CD4-positive, alpha-beta memory T cell (primary cell): ENCODE measurements at regions not wholly inside any gene's neighbourhood (a gene's known extent, or its start where the extent isn't known, plus 50 kb on each side); places are given as distances from the start of the nearest gene placed in this dataset.
"Not testable (repeated sequence)": the region's sequence is repeated elsewhere in the genome, so short reads cannot be mapped to it uniquely, and the experiment has no call there.

ENCODE experiments used
- CTCF ChIA-PET: fragments of 350-600 bp; sonication (Branson Sonifier 250); formaldehyde crosslinking; loops from one replicate; lab custom pipeline; 2021; ENCODE audit warnings: inconsistent platforms; ENCODE audit not compliant: partially characterized antibody; lab: Charles Lee
- POLR2A ChIA-PET: fragments of 350-600 bp; sonication (Branson Sonifier 250); formaldehyde crosslinking; loops from one replicate; lab custom pipeline; 2021; ENCODE audit not compliant: partially characterized antibody; lab: Charles Lee
- DNase-seq, 5 donors: peaks; one replicate each; pipeline versions ENCODE4 v3.0.0 to v3.0.0-alpha.2; 2020 to 2022; ENCODE audit warnings: mixed read lengths in 1 of 5
- H3K27ac ChIP-seq: one replicate; pipeline ENCODE4 v1.7.0; 2013; ENCODE audit warnings: low read depth, low read length
- H3K27me3 ChIP-seq: 2 replicates; pipeline ENCODE4 v1.7.0; 2013; ENCODE audit warnings: mild to moderate bottlenecking, low read length, moderate library complexity; ENCODE audit not compliant: insufficient read depth
- H3K36me3 ChIP-seq: 2 replicates; pipeline ENCODE4 v1.7.0; 2013; ENCODE audit warnings: mild to moderate bottlenecking, low read length, moderate library complexity; ENCODE audit not compliant: insufficient read depth
- H3K4me1 ChIP-seq: 2 replicates; pipeline ENCODE4 v1.7.0; 2013; ENCODE audit warnings: mild to moderate bottlenecking, low read length, moderate library complexity; ENCODE audit not compliant: insufficient read depth
- H3K4me3 ChIP-seq, 2 donors: one replicate each; pipeline ENCODE4 v1.7.0; 2013; ENCODE audit warnings: low read length in 2 of 2, mild to moderate bottlenecking in 1 of 2
- H3K9me3 ChIP-seq, 2 donors: one replicate each; pipeline ENCODE4 v1.7.0; 2013; ENCODE audit warnings: low read length in 2 of 2, control low read depth in 1 of 2; ENCODE audit not compliant: control insufficient read depth in 1 of 2
- H3K27ac Mint-ChIP-seq, 7 donors: one replicate each; pipeline ENCODE4 v1.8.0; 2020 to 2021; ENCODE audit warnings: mixed read lengths in 7 of 7, mild to moderate bottlenecking in 6 of 7, inconsistent platforms in 3 of 7, moderate library complexity in 3 of 7
- H3K27me3 Mint-ChIP-seq, 2 donors: one replicate each; pipeline ENCODE4 v1.8.0; 2020 to 2021; ENCODE audit warnings: mixed read lengths in 2 of 2
- H3K36me3 Mint-ChIP-seq, 2 donors: one replicate each; pipeline ENCODE4 v1.8.0; 2020 to 2021; ENCODE audit warnings: mixed read lengths in 2 of 2, inconsistent platforms in 1 of 2, mild to moderate bottlenecking in 1 of 2
- H3K4me1 Mint-ChIP-seq, 4 donors: one replicate each; pipeline ENCODE4 v1.8.0; 2020 to 2021; ENCODE audit warnings: mixed read lengths in 4 of 4, mild to moderate bottlenecking in 1 of 4
- H3K4me3 Mint-ChIP-seq, 8 donors: one replicate each; pipeline ENCODE4 v1.8.0; 2020 to 2021; ENCODE audit warnings: mixed read lengths in 8 of 8, mild to moderate bottlenecking in 7 of 8, moderate library complexity in 6 of 8, inconsistent platforms in 3 of 8
- H3K9me3 Mint-ChIP-seq, 8 donors: one replicate each; pipeline ENCODE4 v1.8.0; 2020 to 2021; ENCODE audit warnings: mixed read lengths in 8 of 8, mild to moderate bottlenecking in 5 of 8, inconsistent platforms in 3 of 8, moderate library complexity in 1 of 8
- intact Hi-C: fragments of 100-400 bp; cut with micrococcal nuclease; formaldehyde crosslinking; loops from one replicate; pipeline ENCODE4 v1.15.1; 2023

- Histone ChIP-seq H3K4me3 (no peak overlapping the region), H3K36me3 (no peaks in the 10 kb centered on the region), H3K9me3 (no peaks in the 10 kb centered on the region), H3K27me3 (no peaks in the 10 kb centered on the region), H3K27ac (no peak overlapping the region), H3K4me1 (no peaks in the 10 kb centered on the region)
- ChIA-PET POLR2A (no interaction called here), CTCF (no interaction called here)
- H3K27me3 Mint-ChIP-seq, result peaks cover 2 to 3% of the 10 kb centered on the region in 2 donors
- H3K4me3 Mint-ChIP-seq, result no peak overlapping the region
- H3K9me3 Mint-ChIP-seq, result no peaks in the 10 kb centered on the region
- H3K27ac Mint-ChIP-seq, result no peak overlapping the region
- DNase-seq, result no peak
- no peaks in the 10 kb centered on the region for H3K4me1 Mint-ChIP-seq
- H3K36me3 Mint-ChIP-seq, result peaks cover 1 to 4% of the 10 kb centered on the region in 2 donors
- intact Hi-C loops, result no loop called here
These were observed 250.7 kb downstream of the RNF144A start for GRCh38 chr2:7167801-7168411.

- H3K36me3 ChIP-seq, result no peaks in the 10 kb centered on the region
- no peak for DNase-seq
- ChIA-PET POLR2A (no interaction called here), CTCF (no interaction called here)
- H3K9me3 ChIP-seq, result no peaks in the 10 kb centered on the region
- Mint-ChIP-seq H3K9me3 (peaks cover 0 to 2% (median 0%) of the 10 kb centered on the region in 8 donors), H3K36me3 (peaks cover 0 to 4% of the 10 kb centered on the region in 2 donors), H3K4me3 (no peak overlapping the region), H3K4me1 (no peaks in the 10 kb centered on the region), H3K27me3 (peaks cover 2 to 3% of the 10 kb centered on the region in 2 donors), H3K27ac (no peak overlapping the region)
- intact Hi-C loops, result no loop called here
- no peak overlapping the region for H3K27ac ChIP-seq
- H3K4me3 ChIP-seq, result no peak overlapping the region
- H3K4me1 ChIP-seq, result no peaks in the 10 kb centered on the region
- H3K27me3 ChIP-seq, result no peaks in the 10 kb centered on the region
These were observed 252.4 kb downstream of the RNF144A start for GRCh38 chr2:7169593-7169992.

- CTCF ChIA-PET, H3K27me3 Mint-ChIP-seq, H3K4me3 Mint-ChIP-seq, H3K9me3 ChIP-seq, H3K9me3 Mint-ChIP-seq, H3K36me3 ChIP-seq, H3K27me3 ChIP-seq, POLR2A ChIA-PET, H3K4me3 ChIP-seq, DNase-seq, H3K4me1 ChIP-seq, H3K27ac ChIP-seq, H3K4me1 Mint-ChIP-seq, H3K27ac Mint-ChIP-seq, intact Hi-C loops, H3K36me3 Mint-ChIP-seq: not testable (repeated sequence)
These were observed 261.8 kb downstream of the RNF144A start for GRCh38 chr2:7178996-7179395.

- Histone ChIP-seq H3K4me1 (no peaks in the 10 kb centered on the region), H3K4me3 (no peak overlapping the region), H3K36me3 (no peaks in the 10 kb centered on the region), H3K27ac (no peak overlapping the region), H3K9me3 (no peaks in the 10 kb centered on the region), H3K27me3 (no peaks in the 10 kb centered on the region)
- DNase-seq, result no peak
- ChIA-PET CTCF (no interaction called here), POLR2A (no interaction called here)
- Mint-ChIP-seq H3K4me3 (no peak overlapping the region), H3K27ac (no peak overlapping the region), H3K36me3 (no peaks in the 10 kb centered on the region), H3K9me3 (peaks cover 0 to 3% (median under 1%) of the 10 kb centered on the region in 8 donors), H3K4me1 (no peaks in the 10 kb centered on the region), H3K27me3 (no peaks in the 10 kb centered on the region)
- intact Hi-C loops, result no loop called here
These were observed 263.6 kb downstream of the RNF144A start for GRCh38 chr2:7180638-7181370.

- Histone ChIP-seq H3K4me1 (no peaks in the 10 kb centered on the region), H3K27me3 (no peaks in the 10 kb centered on the region), H3K9me3 (no peaks in the 10 kb centered on the region), H3K27ac (no peak overlapping the region), H3K4me3 (no peak overlapping the region), H3K36me3 (no peaks in the 10 kb centered on the region)
- H3K4me3 Mint-ChIP-seq, result no peak overlapping the region
- POLR2A ChIA-PET, result interaction anchor here (1.4 kb wide), 1 partner anchor 24 kb away, joined by 3 read pairs; no protein-coding TSS in a partner anchor
- no peaks in the 10 kb centered on the region for H3K4me1 Mint-ChIP-seq
- intact Hi-C loops, result no loop called here
- H3K27ac Mint-ChIP-seq, result no peak overlapping the region
- CTCF ChIA-PET, result interaction anchor here (1.1 kb wide), 1 partner anchor 9 kb away, joined by 3 read pairs; no protein-coding TSS in a partner anchor
- no peaks in the 10 kb centered on the region for H3K27me3 Mint-ChIP-seq
- H3K9me3 Mint-ChIP-seq, result peaks cover 0 to 3% (median 0%) of the 10 kb centered on the region in 8 donors
- no peak for DNase-seq
- no peaks in the 10 kb centered on the region for H3K36me3 Mint-ChIP-seq
These were observed 265.3 kb downstream of the RNF144A start for GRCh38 chr2:7182525-7182924.

GRCh38 chr2:7189106-7189505, 271.9 kb downstream of the RNF144A start:
- Histone ChIP-seq H3K4me3 (no peak overlapping the region), H3K9me3 (no peaks in the 10 kb centered on the region), H3K27ac (no peak overlapping the region), H3K36me3 (no peaks in the 10 kb centered on the region), H3K27me3 (no peaks in the 10 kb centered on the region), H3K4me1 (no peaks in the 10 kb centered on the region)
- Mint-ChIP-seq H3K4me1 (no peaks in the 10 kb centered on the region), H3K36me3 (no peaks in the 10 kb centered on the region), H3K9me3 (no peaks in the 10 kb centered on the region), H3K27me3 (no peaks in the 10 kb centered on the region), H3K27ac (no peak overlapping the region), H3K4me3 (no peak overlapping the region)
- intact Hi-C loops, result no loop called here
- no peak for DNase-seq
- POLR2A ChIA-PET, result no interaction called here
- CTCF ChIA-PET, result no interaction called here

- CTCF ChIA-PET, result interaction anchor here (1.1 to 2.1 kb wide), 4 partner anchors 8 to 15 kb away, joined by 3 to 9 read pairs (median 4); no protein-coding TSS in a partner anchor
- H3K36me3 ChIP-seq, result no peaks in the 10 kb centered on the region
- H3K27ac ChIP-seq, result no peak overlapping the region
- no peaks in the 10 kb centered on the region for H3K27me3 Mint-ChIP-seq
- no peak for DNase-seq
- H3K4me1 ChIP-seq, result no peaks in the 10 kb centered on the region
- H3K4me3 Mint-ChIP-seq, result no peak overlapping the region
- POLR2A ChIA-PET, result no interaction called here
- no peak overlapping the region for H3K27ac Mint-ChIP-seq
- no peaks in the 10 kb centered on the region for H3K9me3 Mint-ChIP-seq
- no peak overlapping the region for H3K4me3 ChIP-seq
- H3K4me1 Mint-ChIP-seq, result no peaks in the 10 kb centered on the region
- H3K9me3 ChIP-seq, result no peaks in the 10 kb centered on the region
- H3K27me3 ChIP-seq, result no peaks in the 10 kb centered on the region
- intact Hi-C loops, result no loop called here
- no peaks in the 10 kb centered on the region for H3K36me3 Mint-ChIP-seq
These were observed 273.5 kb downstream of the RNF144A start for GRCh38 chr2:7190587-7191324.
